ENCODE measurements at regions not wholly inside any gene's neighbourhood (a gene's known extent, or its start where the extent isn't known, plus 50 kb on each side); places are given as distances from the start of the nearest gene placed in this dataset.

DNA sequence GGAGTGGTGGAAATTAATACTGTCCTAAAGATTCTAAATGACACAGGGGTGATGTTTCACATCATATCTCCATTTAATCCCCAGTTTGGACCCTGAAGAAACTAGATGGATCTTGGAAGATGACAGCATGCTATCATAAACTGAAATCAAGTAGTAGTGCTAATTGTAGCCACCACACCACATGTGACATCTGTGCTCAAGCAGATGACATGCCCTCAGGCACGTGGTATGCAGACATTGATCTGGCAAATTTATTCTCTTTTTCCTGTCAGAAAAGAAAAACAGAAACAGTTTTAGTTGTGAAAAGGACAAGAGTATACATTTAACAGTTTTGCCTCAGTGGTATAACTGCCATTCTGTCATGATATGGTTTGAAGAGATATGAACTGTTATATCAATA, 52.9 kb upstream of the PGR start:
- Mint-ChIP-seq H3K27me3 (ENCODE audit: low read depth in 3 of 3) (no peaks in the 10 kb centered on the region), H3K9me3 (peaks cover 0 to 6% (median 3%) of the 10 kb centered on the region in 7 donors), H3K4me1 (no peaks in the 10 kb centered on the region), H3K27ac (no peak overlapping the region), H3K36me3 (no peaks in the 10 kb centered on the region), H3K4me3 (no peak overlapping the region)
- H3K4me1 ChIP-seq (ENCODE audit: control insufficient read depth in 1 of 2, insufficient read depth in 2 of 2, low read length in 2 of 2) = no peaks in the 10 kb centered on the region
- H4K20me1 ChIP-seq (ENCODE audit: insufficient read depth, low read length) = no peaks in the 10 kb centered on the region
- H3K27ac ChIP-seq (ENCODE audit: low read depth in 1 of 2, low read length in 2 of 2) = no peak overlapping the region
- no peaks in the 10 kb centered on the region for H3K79me2 ChIP-seq (ENCODE audit: insufficient read depth, low read length)
- no peak overlapping the region for H3K9ac ChIP-seq (ENCODE audit: insufficient read depth, low read length, poor library complexity, severe bottlenecking)
- H3K36me3 ChIP-seq (replicated peaks in 1 of 2; ENCODE audit: control insufficient read depth in 1 of 2, insufficient read depth in 2 of 2, low read length in 2 of 2) = no peaks in the 10 kb centered on the region
- no peaks in the 10 kb centered on the region for H3K9me3 ChIP-seq (replicated peaks in 1 of 2; ENCODE audit: control insufficient read depth in 1 of 2, insufficient read depth in 1 of 2, low read length in 2 of 2)
- TF ChIP-seq, protein P1, sequence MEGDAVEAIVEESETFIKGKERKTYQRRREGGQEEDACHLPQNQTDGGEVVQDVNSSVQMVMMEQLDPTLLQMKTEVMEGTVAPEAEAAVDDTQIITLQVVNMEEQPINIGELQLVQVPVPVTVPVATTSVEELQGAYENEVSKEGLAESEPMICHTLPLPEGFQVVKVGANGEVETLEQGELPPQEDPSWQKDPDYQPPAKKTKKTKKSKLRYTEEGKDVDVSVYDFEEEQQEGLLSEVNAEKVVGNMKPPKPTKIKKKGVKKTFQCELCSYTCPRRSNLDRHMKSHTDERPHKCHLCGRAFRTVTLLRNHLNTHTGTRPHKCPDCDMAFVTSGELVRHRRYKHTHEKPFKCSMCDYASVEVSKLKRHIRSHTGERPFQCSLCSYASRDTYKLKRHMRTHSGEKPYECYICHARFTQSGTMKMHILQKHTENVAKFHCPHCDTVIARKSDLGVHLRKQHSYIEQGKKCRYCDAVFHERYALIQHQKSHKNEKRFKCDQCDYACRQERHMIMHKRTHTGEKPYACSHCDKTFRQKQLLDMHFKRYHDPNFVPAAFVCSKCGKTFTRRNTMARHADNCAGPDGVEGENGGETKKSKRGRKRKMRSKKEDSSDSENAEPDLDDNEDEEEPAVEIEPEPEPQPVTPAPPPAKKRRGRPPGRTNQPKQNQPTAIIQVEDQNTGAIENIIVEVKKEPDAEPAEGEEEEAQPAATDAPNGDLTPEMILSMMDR (IDR thresholded peaks at IDR 0.05) = no peak
- no peaks in the 10 kb centered on the region for H3K27me3 ChIP-seq (ENCODE audit: control insufficient read depth in 2 of 2, insufficient read depth in 2 of 2, low read length in 2 of 2)
- no peak overlapping the region for H2AFZ ChIP-seq (ENCODE audit: insufficient read depth, low read depth, low read length, poor library complexity, severe bottlenecking)
- no peak overlapping the region for H3K4me3 ChIP-seq (replicated peaks in 1 of 3; ENCODE audit: low read depth in 2 of 3, low read length in 3 of 3)
- intact Hi-C loops (cut with micrococcal nuclease) = no loop called here
- DNase-seq = no peak
- WGBS (ENCODE audit: insufficient coverage) = no CpG with 5 or more reads among the region's 1 CpG
- H3K4me2 ChIP-seq (replicated peaks; ENCODE audit: extremely low read depth, low read length, poor library complexity, severe bottlenecking) = no peak overlapping the region

DNA sequence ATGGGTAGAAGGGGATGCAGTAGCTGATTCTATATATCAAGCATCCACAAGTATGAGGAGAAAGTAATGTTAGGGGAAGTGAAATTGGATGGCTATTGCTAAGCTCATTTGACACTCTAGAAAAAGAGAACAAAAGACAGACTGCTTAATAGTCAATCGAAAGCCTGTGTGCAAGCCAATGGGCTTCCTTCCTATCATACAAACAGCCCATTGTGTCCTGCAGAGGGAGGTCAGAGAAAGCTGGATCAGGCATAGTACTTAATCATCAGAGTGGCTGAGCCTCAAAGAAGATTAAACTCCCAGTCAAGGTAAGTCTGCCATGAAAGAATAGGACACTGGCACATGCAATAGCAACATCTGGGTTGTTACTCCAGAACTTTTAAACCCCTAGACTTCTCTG, 50.9 kb upstream of the PGR start:
- H3K36me3 Mint-ChIP-seq = no peaks in the 10 kb centered on the region
- H3K27ac ChIP-seq (ENCODE audit: low read depth in 1 of 2, low read length in 2 of 2) = no peak overlapping the region
- H3K9me3 ChIP-seq (replicated peaks in 1 of 2; ENCODE audit: control insufficient read depth in 1 of 2, insufficient read depth in 1 of 2, low read length in 2 of 2) = peaks cover 0 to 1% of the 10 kb centered on the region in 2 donors
- no CpG with 5 or more reads among the region's 1 CpG for WGBS (ENCODE audit: insufficient coverage)
- H3K27me3 Mint-ChIP-seq (ENCODE audit: low read depth in 3 of 3) = no peaks in the 10 kb centered on the region
- H2AFZ ChIP-seq (ENCODE audit: insufficient read depth, low read depth, low read length, poor library complexity, severe bottlenecking) = no peak overlapping the region
- H3K9me3 Mint-ChIP-seq = peaks cover 0 to 8% (median 4%) of the 10 kb centered on the region in 7 donors
- no peaks in the 10 kb centered on the region for H3K79me2 ChIP-seq (ENCODE audit: insufficient read depth, low read length)
- intact Hi-C loops (cut with micrococcal nuclease) = no loop called here
- TF ChIP-seq, protein P1 (IDR thresholded peaks at IDR 0.05) = no peak
- no peaks in the 10 kb centered on the region for H3K4me1 Mint-ChIP-seq
- H3K27ac Mint-ChIP-seq = no peak overlapping the region
- no peaks in the 10 kb centered on the region for H3K4me1 ChIP-seq (ENCODE audit: control insufficient read depth in 1 of 2, insufficient read depth in 2 of 2, low read length in 2 of 2)
- no peak overlapping the region for H3K4me3 ChIP-seq (replicated peaks in 1 of 3; ENCODE audit: low read depth in 2 of 3, low read length in 3 of 3)
- H3K4me2 ChIP-seq (replicated peaks; ENCODE audit: extremely low read depth, low read length, poor library complexity, severe bottlenecking) = no peak overlapping the region
- H3K36me3 ChIP-seq (replicated peaks in 1 of 2; ENCODE audit: control insufficient read depth in 1 of 2, insufficient read depth in 2 of 2, low read length in 2 of 2) = no peaks in the 10 kb centered on the region
- no peaks in the 10 kb centered on the region for H4K20me1 ChIP-seq (ENCODE audit: insufficient read depth, low read length)
- DNase-seq = no peak
- H3K4me3 Mint-ChIP-seq = no peak overlapping the region
- H3K27me3 ChIP-seq (ENCODE audit: control insufficient read depth in 2 of 2, insufficient read depth in 2 of 2, low read length in 2 of 2) = no peaks in the 10 kb centered on the region
- no peak overlapping the region for H3K9ac ChIP-seq (ENCODE audit: insufficient read depth, low read length, poor library complexity, severe bottlenecking)
